ENCODE measurements at regions not wholly inside any gene's neighbourhood (a gene's known extent, or its start where the extent isn't known, plus 50 kb on each side); places are given as distances from the start of the nearest gene placed in this dataset.

GRCh38 chr5:100646011-100646410 is 110.8 kb downstream of the FAM174A start:
- TF ChIP-seq POLR2AphosphoS5 (IDR thresholded peaks at IDR 0.05) = no peak
- TF ChIP-seq POLR2A (IDR thresholded peaks at IDR 0.05) = no peak
- no peak for TF ChIP-seq CTCF (IDR thresholded peaks at IDR 0.05)
- no peak for TF ChIP-seq EP300 (IDR thresholded peaks at IDR 0.05)
